GM23248 (cell line): ENCODE measurements at regions not wholly inside any gene's neighbourhood (a gene's known extent, or its start where the extent isn't known, plus 50 kb on each side); places are given as distances from the start of the nearest gene placed in this dataset.
A peak's percentile ranks its signal among the peaks of the same experiment; 100 is the strongest.

Experiments used
- DNase-seq: peaks from one replicate; pipeline ENCODE4 v3.0.0-alpha.2; 2015
- H2AFZ ChIP-seq: fragments of 200-600 bp; sonication (generic); 2 replicates; pipeline ENCODE4 v1.6.1; 2016; ENCODE audit warnings: antibody characterized with exemption
- H3F3A ChIP-seq: fragments of 200-600 bp; sonication (generic); 2 replicates; pipeline ENCODE4 v1.6.1; 2016; ENCODE audit warnings: mild to moderate bottlenecking, antibody characterized with exemption, mixed run types; ENCODE audit not compliant: insufficient read depth
- H3K27ac ChIP-seq: fragments of 200-600 bp; sonication (generic); 2 replicates; pipeline ENCODE4 v1.5.1; 2016; ENCODE audit warnings: mild to moderate bottlenecking
- H3K27me3 ChIP-seq: fragments of 200-600 bp; sonication (generic); replicated peaks from 2 replicates; pipeline ENCODE4 v1.6.1; 2016; ENCODE audit warnings: mild to moderate bottlenecking; ENCODE audit not compliant: insufficient read depth
- H3K36me3 ChIP-seq: fragments of 200-600 bp; sonication (generic); 2 replicates; pipeline ENCODE4 v1.6.1; 2016; ENCODE audit warnings: low read depth, mild to moderate bottlenecking
- H3K4me1 ChIP-seq: fragments of 200-600 bp; sonication (generic); 2 replicates; pipeline ENCODE4 v1.6.1; 2016; ENCODE audit warnings: mild to moderate bottlenecking; ENCODE audit not compliant: insufficient read depth
- H3K4me2 ChIP-seq: fragments of 200-600 bp; sonication (generic); one replicate; pipeline ENCODE4 v1.6.1; 2016; ENCODE audit warnings: mild to moderate bottlenecking; ENCODE audit not compliant: unreplicated experiment
- H3K4me3 ChIP-seq: fragments of 200-600 bp; sonication (generic); 2 replicates; pipeline ENCODE4 v1.5.1; 2016; ENCODE audit warnings: mild to moderate bottlenecking
- H3K79me2 ChIP-seq: fragments of 200-600 bp; sonication (generic); 2 replicates; pipeline ENCODE4 v1.6.1; 2016; ENCODE audit warnings: mild to moderate bottlenecking; ENCODE audit not compliant: insufficient read depth
- H3K9ac ChIP-seq: fragments of 200-600 bp; sonication (generic); 2 replicates; pipeline ENCODE4 v1.6.1; 2016; ENCODE audit warnings: mild to moderate bottlenecking
- H3K9me2 ChIP-seq: fragments of 200-600 bp; sonication (generic); 2 replicates; pipeline ENCODE4 v1.6.1; 2016; ENCODE audit warnings: mixed run types, mild to moderate bottlenecking, moderate library complexity; ENCODE audit not compliant: insufficient read depth
- H3K9me3 ChIP-seq: fragments of 200-600 bp; sonication (generic); one replicate; pipeline ENCODE4 v1.6.1; 2017; ENCODE audit warnings: low read depth
- H4K20me1 ChIP-seq: fragments of 200-600 bp; sonication (generic); 2 replicates; pipeline ENCODE4 v1.6.0; 2016; ENCODE audit not compliant: insufficient read depth
- EZH2 ChIP-seq: fragments of 200-600 bp; sonication (generic); IDR thresholded peaks from 2 replicates; pipeline ENCODE4 v1.6.1; 2018; ENCODE audit warnings: antibody characterized with exemption, mild to moderate bottlenecking; ENCODE audit not compliant: insufficient read depth, poor library complexity, severe bottlenecking
- EZH2phosphoT487 ChIP-seq: fragments of 200-600 bp; sonication (generic); IDR thresholded peaks from 2 replicates; pipeline ENCODE4 v1.6.1; 2018; ENCODE audit warnings: antibody characterized with exemption, moderate library complexity, mild to moderate bottlenecking, low read depth; ENCODE audit not compliant: insufficient read depth
- WGBS, 2 experiments: methylation state at CpG; one replicate each; pipeline ENCODE4 v1.1.6; 2015 to 2017; ENCODE audit warnings: low lambda C conversion rate in 2 of 2, low coverage in 1 of 2; ENCODE audit errors: missing lambda C conversion rate in 2 of 2; 5-methylcytosine and 5-hydroxymethylcytosine counted together
- in situ Hi-C: fragments of 300-500 bp; cut with MboI; formaldehyde crosslinking; loops from 2 replicates; pipeline ENCODE4 v1.15.0; 2020

GRCh38 chrX:151082077-151082948 is 94.1 kb upstream of the GPR50 start:
- TF ChIP-seq EZH2 = no peak
- TF ChIP-seq EZH2phosphoT487 = no peak
- H3K4me3 ChIP-seq = peak overlapping the region; percentile 53; the same call in 1 of the 2 replicates
- no peaks in the 10 kb centered on the region for H4K20me1 ChIP-seq
- no peaks in the 10 kb centered on the region for H3K9me2 ChIP-seq
- no peaks in the 10 kb centered on the region for H3K27me3 ChIP-seq
- H3K79me2 ChIP-seq = no peaks in the 10 kb centered on the region
- no peaks in the 10 kb centered on the region for H3K36me3 ChIP-seq
- no peaks in the 10 kb centered on the region for H3K4me1 ChIP-seq
- no peak overlapping the region for H3K27ac ChIP-seq
- H3F3A ChIP-seq = no peaks in the 10 kb centered on the region
- peak; percentile 82 for DNase-seq
- H2AFZ ChIP-seq = peak overlapping the region; percentile 77
- WGBS, 2 experiments = 6 to 10% methylated on average over 18 to 30 of the region's 41 CpGs
- in situ Hi-C loops = loop anchor here (10.0 kb wide), 1 partner anchor 308 kb away; no protein-coding TSS in a partner anchor
- H3K9ac ChIP-seq = peak overlapping the region; percentile 54
- H3K9me3 ChIP-seq = no peaks in the 10 kb centered on the region
- H3K4me2 ChIP-seq = peak overlapping the region; percentile 35

- H4K20me1 ChIP-seq = no peaks in the 10 kb centered on the region
- H2AFZ ChIP-seq = no peak overlapping the region
- H3K9me3 ChIP-seq = no peaks in the 10 kb centered on the region
- no peak overlapping the region for H3K4me2 ChIP-seq
- H3K79me2 ChIP-seq = no peaks in the 10 kb centered on the region
- no peak overlapping the region for H3K27ac ChIP-seq
- no peaks in the 10 kb centered on the region for H3K9me2 ChIP-seq
- no peaks in the 10 kb centered on the region for H3K36me3 ChIP-seq
- no peaks in the 10 kb centered on the region for H3K4me1 ChIP-seq
- no peak overlapping the region for H3K4me3 ChIP-seq
- H3K9ac ChIP-seq = no peak overlapping the region
- DNase-seq = no peak
- no peaks in the 10 kb centered on the region for H3K27me3 ChIP-seq
- H3F3A ChIP-seq = no peaks in the 10 kb centered on the region
- TF ChIP-seq EZH2 = no peak
- no peak for TF ChIP-seq EZH2phosphoT487
- 8 to 11% methylated on average over 1 of the region's 1 CpG for WGBS, 2 experiments
- in situ Hi-C loops = loop anchor here (10.0 kb wide), 1 partner anchor 310 kb away; no protein-coding TSS in a partner anchor
Observed at GRCh38 chrX:151084454-151084853, 91.9 kb upstream of the GPR50 start.

GRCh38 chrX:151085207-151085606 is 91.2 kb upstream of the GPR50 start:
- Histone ChIP-seq H3K79me2 (no peaks in the 10 kb centered on the region), H4K20me1 (no peaks in the 10 kb centered on the region), H3K4me2 (no peak overlapping the region), H3K36me3 (no peaks in the 10 kb centered on the region), H3F3A (no peaks in the 10 kb centered on the region), H3K9ac (no peak overlapping the region), H2AFZ (no peak overlapping the region), H3K27me3 (no peaks in the 10 kb centered on the region), H3K4me1 (no peaks in the 10 kb centered on the region), H3K27ac (no peak overlapping the region), H3K4me3 (no peak overlapping the region), H3K9me3 (no peaks in the 10 kb centered on the region), H3K9me2 (no peaks in the 10 kb centered on the region)
- WGBS, 2 experiments = 44 to 46% methylated on average over 3 of the region's 3 CpGs
- in situ Hi-C loops = loop anchor here (10.0 kb wide), 1 partner anchor 310 kb away; no protein-coding TSS in a partner anchor
- DNase-seq = no peak
- TF ChIP-seq EZH2 = no peak

GRCh38 chrX:151088221-151088620 is 88.2 kb upstream of the GPR50 start:
- TF ChIP-seq EZH2 (no peak), EZH2phosphoT487 (no peak)
- H3K36me3 ChIP-seq = no peaks in the 10 kb centered on the region
- H3K4me2 ChIP-seq = no peak overlapping the region
- in situ Hi-C loops = loop anchor here (10.0 kb wide), 1 partner anchor 313 kb away; no protein-coding TSS in a partner anchor
- no peaks in the 10 kb centered on the region for H3K9me3 ChIP-seq
- no peak overlapping the region for H3K4me3 ChIP-seq
- WGBS, 2 experiments = 26 to 29% methylated on average over 3 of the region's 3 CpGs
- H3K9me2 ChIP-seq = no peaks in the 10 kb centered on the region
- no peak for DNase-seq
- H3F3A ChIP-seq = no peaks in the 10 kb centered on the region
- no peaks in the 10 kb centered on the region for H3K79me2 ChIP-seq
- H4K20me1 ChIP-seq = no peaks in the 10 kb centered on the region
- H2AFZ ChIP-seq = no peak overlapping the region
- H3K27me3 ChIP-seq = no peaks in the 10 kb centered on the region
- H3K9ac ChIP-seq = no peak overlapping the region
- H3K4me1 ChIP-seq = no peaks in the 10 kb centered on the region
- no peak overlapping the region for H3K27ac ChIP-seq
